ENCODE measurements at regions not wholly inside any gene's neighbourhood (a gene's known extent, or its start where the extent isn't known, plus 50 kb on each side); places are given as distances from the start of the nearest gene placed in this dataset.
"Not testable (repeated sequence)": the region's sequence is repeated elsewhere in the genome, so short reads cannot be mapped to it uniquely, and the experiment has no call there.

DNA sequence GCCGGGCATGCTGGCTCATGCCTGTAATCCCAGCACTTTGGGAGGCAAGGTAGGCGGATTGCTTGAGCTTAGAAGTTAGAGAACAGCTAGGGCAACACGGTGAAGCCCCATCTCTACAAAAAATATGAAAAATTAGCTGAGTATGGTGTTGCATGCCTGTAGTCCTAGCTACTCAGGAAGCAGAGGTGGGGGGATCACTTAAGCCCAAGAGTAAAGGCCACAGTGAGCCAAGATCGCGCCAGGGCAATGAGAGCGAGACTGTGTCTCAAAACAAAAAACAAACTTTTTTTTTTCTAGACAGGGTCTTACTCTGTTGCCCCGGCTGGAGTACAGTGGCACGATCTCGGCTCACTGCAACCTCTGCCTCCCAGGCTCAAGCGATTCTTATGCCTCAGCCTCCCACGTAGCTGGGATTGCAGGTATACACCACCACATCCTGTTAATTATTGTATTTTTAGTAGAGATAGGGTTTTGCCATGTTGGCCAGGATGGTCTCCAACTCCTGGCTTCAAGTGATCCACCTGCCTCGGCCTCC lies 307.5 kb downstream of the GOLGA6L6 start:
- DNase-seq = not testable (repeated sequence)

- not testable (repeated sequence) for DNase-seq
These were observed 309.1 kb downstream of the GOLGA6L6 start for GRCh38 chr15:20232457-20232856.

DNA sequence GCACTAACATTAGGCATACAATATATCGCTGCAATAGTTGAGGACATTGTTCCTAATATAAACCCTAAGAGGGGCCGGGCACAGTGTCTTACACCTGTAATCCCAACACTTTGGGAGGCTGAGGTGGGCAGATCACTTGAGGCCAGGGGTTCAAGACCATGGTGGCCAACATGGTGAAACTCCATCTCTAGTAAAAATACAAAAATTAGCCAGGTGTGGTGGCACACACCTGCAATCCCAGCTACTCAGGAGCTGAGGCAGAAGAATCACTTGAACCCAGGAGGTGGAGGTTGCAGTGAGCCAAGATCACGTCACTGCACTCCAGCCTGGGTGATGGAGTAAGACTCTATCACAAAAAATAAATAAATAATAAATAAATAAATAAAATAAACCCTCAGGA lies 310.9 kb downstream of the GOLGA6L6 start:
- DNase-seq = not testable (repeated sequence)

DNA sequence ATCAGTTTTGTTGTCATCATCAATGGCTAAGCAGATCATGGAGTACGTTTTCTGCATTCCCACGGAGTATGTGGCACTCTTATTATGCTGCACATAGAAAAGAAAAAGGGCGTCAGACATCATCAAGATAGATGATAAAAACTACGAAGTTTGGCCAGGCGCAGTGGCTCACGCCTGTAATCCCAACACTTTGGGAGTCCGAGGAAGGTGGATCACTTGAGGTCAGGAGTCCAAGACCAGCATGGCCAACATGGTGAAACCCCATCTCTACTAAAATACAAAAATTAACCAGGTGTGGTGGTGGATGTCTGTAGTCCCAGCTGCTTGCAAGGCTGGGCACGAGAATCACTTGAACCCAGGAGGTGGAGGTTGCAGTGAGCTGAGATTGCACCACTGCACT lies 312.8 kb downstream of the GOLGA6L6 start:
- not testable (repeated sequence) for DNase-seq

- DNase-seq = not testable (repeated sequence)
These were observed 314.3 kb downstream of the GOLGA6L6 start for GRCh38 chr15:20227119-20227853.

DNA sequence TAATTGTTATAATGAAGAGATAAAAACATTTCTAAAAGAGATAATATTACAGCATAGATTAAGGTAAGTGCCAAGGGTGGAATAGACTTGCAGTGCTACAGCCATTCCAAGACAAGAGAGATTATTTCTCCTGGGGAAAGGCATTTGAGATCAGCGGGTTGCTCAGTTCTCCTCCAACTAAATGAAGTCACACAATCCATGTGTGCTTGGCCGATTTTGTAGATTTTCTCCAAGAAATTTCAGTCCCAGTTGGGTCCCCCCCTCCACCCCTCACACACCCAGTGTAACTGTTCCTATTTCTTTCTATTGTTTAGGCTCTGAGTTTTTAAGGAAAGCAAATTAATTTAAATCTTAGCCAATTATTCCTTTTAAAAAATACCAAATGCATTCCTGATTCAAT lies 315.1 kb downstream of the GOLGA6L6 start:
- DNase-seq = not testable (repeated sequence)

- DNase-seq = not testable (repeated sequence)
These were observed 320.5 kb downstream of the GOLGA6L6 start for GRCh38 chr15:20221063-20221462.

- not testable (repeated sequence) for DNase-seq
These were observed 322.4 kb downstream of the GOLGA6L6 start for GRCh38 chr15:20219171-20219570.

- DNase-seq = not testable (repeated sequence)
These were observed 325.9 kb downstream of the GOLGA6L6 start for GRCh38 chr15:20215700-20216099.

- not testable (repeated sequence) for DNase-seq
These were observed 327.5 kb downstream of the GOLGA6L6 start for GRCh38 chr15:20214101-20214500.

- not testable (repeated sequence) for DNase-seq
These were observed 330.1 kb downstream of the GOLGA6L6 start for GRCh38 chr15:20211508-20211907.

DNA sequence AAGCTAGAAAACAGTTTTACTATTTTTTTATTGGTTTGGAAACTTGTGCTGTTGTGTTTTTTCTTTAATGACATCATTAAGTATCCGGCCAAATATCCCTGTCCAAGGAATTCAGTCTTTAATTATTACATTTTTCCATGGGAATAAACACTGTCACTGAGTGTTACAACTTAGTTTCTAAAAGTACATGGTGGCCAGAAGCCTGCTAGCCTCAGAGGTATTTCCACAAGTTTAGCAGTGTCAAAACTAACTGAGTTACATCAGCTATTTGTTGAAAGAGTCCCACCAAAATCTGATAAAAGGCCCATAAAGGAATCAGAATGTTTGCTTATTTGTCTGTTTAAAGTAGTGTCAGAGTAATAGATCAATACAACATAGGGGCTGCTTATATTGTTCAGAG lies 331.6 kb downstream of the GOLGA6L6 start:
- DNase-seq = not testable (repeated sequence)

DNA sequence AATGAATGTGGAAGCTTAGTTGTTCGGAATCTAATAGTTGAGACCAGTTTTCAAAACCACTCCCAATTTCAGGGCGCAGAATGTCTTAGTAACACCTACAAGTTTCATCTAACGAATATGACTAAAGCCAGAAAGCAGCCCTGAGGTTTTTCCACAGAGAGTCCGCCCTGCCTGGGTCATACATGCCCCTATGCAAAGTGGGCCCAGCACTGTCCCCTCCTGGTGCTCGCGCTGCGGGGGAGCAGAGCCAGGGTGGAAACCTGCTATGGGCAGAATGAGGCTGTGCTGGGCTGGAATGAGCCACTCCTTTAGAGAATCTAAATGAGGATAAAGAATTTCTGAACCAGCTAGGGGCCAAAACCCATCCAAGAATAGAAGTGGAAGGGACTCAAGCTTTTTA lies 334.0 kb downstream of the GOLGA6L6 start:
- not testable (repeated sequence) for DNase-seq

DNA sequence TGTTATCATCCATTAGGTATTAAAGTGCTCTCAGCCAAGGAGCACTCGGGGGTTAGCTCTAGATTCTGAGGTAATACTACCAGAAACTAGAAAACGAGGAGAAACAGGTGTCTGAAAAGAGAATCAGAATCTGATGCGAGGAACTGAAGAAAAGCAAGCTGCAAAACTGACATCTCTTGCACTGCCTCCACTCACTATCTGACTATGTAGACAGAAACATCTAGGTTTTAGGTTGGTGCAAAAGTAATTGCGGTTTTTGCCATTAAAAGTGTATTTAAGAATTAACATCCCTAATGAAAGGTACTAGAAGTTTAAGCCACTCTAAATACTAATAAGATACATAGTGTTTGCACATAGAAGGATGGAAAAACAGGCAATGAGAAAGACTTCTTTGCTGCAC lies 334.4 kb downstream of the GOLGA6L6 start:
- DNase-seq = not testable (repeated sequence)

DNA sequence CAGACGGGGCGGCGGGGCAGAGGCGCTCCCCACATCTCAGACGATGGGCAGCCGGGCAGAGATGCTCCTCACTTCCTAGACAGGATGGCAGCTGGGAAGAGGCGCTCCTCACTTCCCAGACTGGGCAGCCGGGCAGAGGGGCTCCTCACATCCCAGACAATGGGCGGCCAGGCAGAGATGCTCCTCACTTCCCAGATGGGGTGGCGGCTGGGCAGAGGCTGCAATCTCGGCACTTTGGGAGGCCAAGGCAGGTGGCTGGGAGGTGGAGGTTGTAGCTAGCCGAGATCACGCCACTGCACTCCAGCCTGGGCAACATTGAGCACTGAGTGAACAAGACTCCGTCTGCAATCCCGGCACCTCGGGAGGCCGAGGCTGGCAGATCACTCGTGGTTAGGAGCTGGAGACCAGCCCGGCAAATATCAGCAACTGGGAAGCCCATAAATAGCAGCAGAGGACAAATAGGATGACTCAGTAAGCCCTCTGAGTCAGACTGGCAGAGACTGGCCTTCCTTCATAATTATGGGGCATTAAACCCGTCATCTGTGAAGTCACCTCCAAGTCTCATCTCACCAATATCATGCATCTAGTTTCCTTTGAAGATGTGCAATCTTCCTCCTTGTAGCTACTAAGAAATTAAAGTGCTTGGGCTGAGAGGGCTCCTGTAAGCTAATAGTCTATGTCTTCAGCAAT lies 337.3 kb downstream of the GOLGA6L6 start:
- not testable (repeated sequence) for DNase-seq

GRCh38 chr15:20203649-20204150 lies 337.9 kb downstream of the GOLGA6L6 start:
- DNase-seq = not testable (repeated sequence)

DNA sequence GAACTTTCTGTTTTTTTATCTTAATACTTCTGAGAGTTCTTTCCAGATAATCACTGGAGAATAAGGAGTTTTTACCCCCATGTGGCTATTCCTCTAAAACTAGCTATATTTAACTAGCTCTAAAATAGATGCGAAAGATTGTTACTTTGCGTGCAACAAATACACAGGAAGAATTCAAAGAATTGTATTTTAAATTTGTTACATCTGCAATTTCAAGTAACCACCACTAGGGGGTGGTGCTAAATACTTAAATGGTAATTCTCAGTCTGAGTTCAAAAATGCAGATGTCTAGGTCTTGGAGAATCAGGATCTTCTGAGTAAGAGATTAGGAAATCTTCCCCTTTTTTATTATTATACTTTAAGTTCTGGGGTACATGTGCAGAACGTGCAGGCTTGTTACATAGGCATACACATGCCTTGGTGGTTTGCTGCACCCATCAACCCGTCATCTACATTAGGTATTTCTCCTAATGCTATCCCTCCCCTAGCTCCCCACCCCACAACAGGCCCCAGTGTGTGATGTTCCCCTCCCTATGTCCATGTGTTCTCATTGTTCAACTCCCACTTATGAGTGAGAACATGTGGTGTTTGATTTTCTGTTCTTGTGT lies 346.9 kb downstream of the GOLGA6L6 start:
- not testable (repeated sequence) for DNase-seq

DNA sequence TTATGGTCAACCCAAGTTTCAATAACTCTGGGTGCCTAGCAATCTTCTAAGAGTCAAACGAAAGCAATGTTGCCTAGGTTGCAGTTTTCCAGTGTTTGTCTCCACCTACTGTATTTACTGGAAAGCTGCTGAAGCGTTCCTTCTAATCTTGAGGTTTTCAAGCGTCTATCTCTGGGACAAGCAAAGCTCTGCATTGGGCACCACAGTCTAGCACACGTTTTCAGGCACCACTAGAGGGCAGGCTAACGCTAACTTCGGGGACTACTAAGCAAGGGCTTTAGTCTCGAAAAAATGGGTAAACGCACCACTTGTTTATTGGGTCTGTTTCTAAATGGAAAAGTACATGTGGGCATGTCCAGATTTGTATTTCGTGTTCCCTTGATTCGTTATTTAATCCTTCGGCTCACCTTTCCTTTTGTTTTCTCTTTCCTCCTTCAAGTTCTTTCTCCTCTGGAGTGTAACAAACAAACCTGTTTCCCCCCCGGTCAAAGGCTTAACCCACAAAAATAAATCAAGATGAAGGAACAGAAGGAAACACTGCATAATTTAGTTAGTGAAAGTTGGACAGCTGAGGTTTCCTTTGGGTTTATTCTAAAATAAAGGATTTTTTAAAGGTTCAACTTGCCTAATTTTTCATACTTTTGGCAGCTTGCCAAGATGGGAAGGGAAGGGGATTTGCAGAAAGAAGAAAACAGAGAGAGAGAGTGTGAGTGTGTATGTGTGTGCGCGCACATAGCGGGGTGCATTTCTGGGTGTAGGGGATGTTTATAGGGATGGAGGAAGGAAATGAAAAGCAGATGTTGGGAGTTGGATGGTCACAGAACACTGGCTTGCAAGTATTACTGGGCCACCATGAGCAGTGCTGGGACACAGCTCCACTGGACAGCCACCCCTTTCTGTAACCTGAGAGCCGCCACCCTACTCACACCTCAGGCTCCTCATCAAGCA lies 348.3 kb downstream of the GOLGA6L6 start:
- DNase-seq = not testable (repeated sequence)

- not testable (repeated sequence) for DNase-seq
These were observed 350.0 kb downstream of the GOLGA6L6 start for GRCh38 chr15:20191508-20192125.

GRCh38 chr15:20188611-20189010 lies 353.0 kb downstream of the GOLGA6L6 start:
- DNase-seq = not testable (repeated sequence)
